GM18870 (cell line): ENCODE measurements at regions not wholly inside any gene's neighbourhood (a gene's known extent, or its start where the extent isn't known, plus 50 kb on each side); places are given as distances from the start of the nearest gene placed in this dataset.
"Not testable (repeated sequence)": the region's sequence is repeated elsewhere in the genome, so short reads cannot be mapped to it uniquely, and the experiment has no call there.

Experiments used
- ATAC-seq: cut with Tn5 transposase; IDR thresholded peaks from one replicate; pipeline ENCODE4 v1.9.1; 2021; ENCODE audit warnings: moderate library complexity; ENCODE audit not compliant: unreplicated experiment

- ATAC-seq, result no peak
These were observed 265.2 kb downstream of the ADGRL2 start for GRCh38 chr1:82065916-82066315.

DNA sequence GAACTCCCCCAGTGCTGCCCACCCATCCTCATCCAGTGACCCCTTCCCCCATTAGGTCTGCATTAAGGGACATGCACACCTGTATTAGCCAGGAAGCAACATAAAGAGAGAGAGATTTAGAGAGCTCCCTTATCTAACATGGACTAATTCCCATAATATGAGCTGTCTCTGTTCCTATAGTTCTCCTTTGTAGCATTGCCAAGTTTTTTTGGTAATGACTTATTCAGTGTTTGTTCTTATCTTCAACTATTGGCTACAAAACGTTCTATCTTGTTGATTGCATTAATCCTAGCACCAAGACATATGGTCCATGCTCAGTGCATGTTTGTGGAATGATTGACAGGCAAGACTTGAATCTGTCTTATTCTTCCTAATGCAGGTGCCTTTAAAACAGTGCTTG is 264.0 kb downstream of the ADGRL2 start:
- ATAC-seq, result no peak

GRCh38 chr1:82062206-82062605 is 261.5 kb downstream of the ADGRL2 start:
- ATAC-seq, result no peak

DNA sequence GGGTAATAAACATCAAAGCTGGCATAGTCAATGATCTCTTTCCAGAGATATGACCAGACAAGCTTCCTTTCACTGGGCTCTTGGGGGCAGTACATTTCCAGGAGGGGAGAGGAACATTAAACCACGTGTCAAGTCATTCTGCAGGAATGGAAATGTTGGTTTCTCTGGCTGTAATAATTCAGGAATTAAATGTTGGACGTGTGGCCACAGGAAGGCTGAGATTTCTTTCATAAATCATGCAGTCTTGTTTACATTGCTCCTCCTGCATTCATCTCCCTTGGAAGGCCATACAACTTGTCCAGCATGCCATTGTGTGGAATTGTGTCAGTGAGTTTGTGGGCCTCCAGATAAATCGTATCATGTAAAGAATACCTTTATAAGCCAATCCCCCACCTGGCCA is 259.2 kb downstream of the ADGRL2 start:
- ATAC-seq, result no peak

DNA sequence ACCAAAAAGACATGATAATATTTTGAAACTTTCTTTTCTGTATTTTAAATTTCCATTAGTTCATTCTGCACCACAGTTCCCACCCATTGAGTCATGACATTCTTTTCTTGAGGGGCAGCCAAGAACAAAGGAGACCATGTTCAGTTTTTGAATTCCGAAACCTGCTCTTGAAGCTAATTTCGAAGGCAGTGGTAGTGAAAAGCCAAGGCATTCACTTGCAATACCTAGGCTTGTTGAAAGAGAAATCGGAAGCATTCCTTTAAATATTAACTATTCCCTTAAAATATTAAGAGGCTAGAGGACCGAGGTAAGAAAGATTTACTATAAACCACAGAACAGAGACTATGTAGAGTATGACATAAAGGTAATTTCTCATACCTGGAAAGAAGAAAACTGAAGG is 256.3 kb downstream of the ADGRL2 start:
- no peak for ATAC-seq

DNA sequence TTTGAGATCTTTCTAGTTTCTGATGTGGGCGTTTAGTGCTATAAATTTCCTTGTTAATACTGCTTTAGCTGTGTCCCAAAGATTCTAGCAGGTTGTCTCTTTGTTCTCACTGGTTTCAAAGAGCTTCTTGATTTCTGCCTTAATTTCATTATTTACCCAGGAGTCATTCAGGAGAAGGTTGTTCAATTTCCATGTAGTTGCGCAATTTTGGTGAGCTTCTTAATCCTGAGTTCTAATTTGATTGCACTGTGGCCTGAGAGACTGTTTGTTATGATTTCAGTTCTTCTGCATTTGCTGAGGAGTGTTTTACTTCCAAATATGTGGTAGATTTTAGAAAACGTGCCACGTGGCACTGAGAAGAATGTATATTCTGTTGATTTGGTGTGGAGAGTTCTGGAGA is 254.6 kb downstream of the ADGRL2 start:
- ATAC-seq, result not testable (repeated sequence)

GRCh38 chr1:82052563-82052962 is 251.8 kb downstream of the ADGRL2 start:
- ATAC-seq, result no peak

- no peak for ATAC-seq
These were observed 247.9 kb downstream of the ADGRL2 start for GRCh38 chr1:82048596-82048995.

- no peak for ATAC-seq
These were observed 244.5 kb downstream of the ADGRL2 start for GRCh38 chr1:82045221-82045620.

GRCh38 chr1:82044536-82044935 is 243.8 kb downstream of the ADGRL2 start:
- ATAC-seq, result no peak

DNA sequence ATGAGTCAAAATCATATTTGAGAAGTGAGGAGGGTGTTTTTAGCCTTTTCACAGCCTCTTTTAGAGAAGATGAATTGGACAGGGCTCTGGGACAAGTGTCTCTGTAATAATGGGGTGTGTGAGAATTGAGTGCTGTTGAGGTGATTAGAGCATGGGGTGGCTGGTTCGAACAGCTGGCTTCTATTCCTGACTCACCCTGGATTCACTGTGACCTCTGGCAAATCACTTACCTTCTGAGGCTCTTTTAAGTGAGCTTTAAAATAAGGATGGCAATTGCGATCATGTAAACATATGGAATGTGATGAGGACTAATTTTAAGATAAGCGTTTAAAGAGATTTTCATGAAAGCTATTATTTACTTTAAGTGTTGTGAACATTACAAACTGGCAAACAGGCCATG is 243.4 kb downstream of the ADGRL2 start:
- ATAC-seq, result no peak

GRCh38 chr1:82042306-82043060 is 241.7 kb downstream of the ADGRL2 start:
- ATAC-seq, result no peak
